Mesendoderm (in vitro differentiated cells): ENCODE measurements at regions not wholly inside any gene's neighbourhood (a gene's known extent, or its start where the extent isn't known, plus 50 kb on each side); places are given as distances from the start of the nearest gene placed in this dataset.
A peak's percentile ranks its signal among the peaks of the same experiment; 100 is the strongest.

ENCODE experiments used
- DNase-seq: peaks from one replicate; pipeline ENCODE4 v3.0.0; 2013
- H2AK5ac ChIP-seq: 2 replicates; pipeline ENCODE4 v1.6.1; 2013; ENCODE audit warnings: low read length, inconsistent platforms
- H2BK120ac ChIP-seq: 2 replicates; pipeline ENCODE4 v1.6.1; 2013; ENCODE audit warnings: low read depth, mild to moderate bottlenecking, low read length, moderate library complexity, mixed read lengths
- H2BK15ac ChIP-seq: replicated peaks from 2 replicates; pipeline ENCODE4 v1.6.1; 2013; ENCODE audit warnings: low read depth, mild to moderate bottlenecking, moderate library complexity
- H2BK5ac ChIP-seq: 2 replicates; pipeline ENCODE4 v1.6.1; 2013; ENCODE audit warnings: low read length, inconsistent platforms
- H3K18ac ChIP-seq: 2 replicates; pipeline ENCODE4 v1.6.1; 2013; ENCODE audit warnings: mild to moderate bottlenecking, low read length, mixed read lengths
- H3K23ac ChIP-seq: one replicate; pipeline ENCODE4 v1.6.1; 2013; ENCODE audit warnings: low read length
- H3K27ac ChIP-seq: 2 replicates; pipeline ENCODE4 v1.5.1; 2013; ENCODE audit warnings: low read depth, mild to moderate bottlenecking, inconsistent platforms, low read length, moderate library complexity
- H3K27me3 ChIP-seq: 2 replicates; pipeline ENCODE4 v1.6.1; 2013; ENCODE audit warnings: low read length, control low read depth, mild to moderate bottlenecking, inconsistent platforms; ENCODE audit not compliant: insufficient read depth, poor library complexity
- H3K36me3 ChIP-seq: 2 replicates; pipeline ENCODE4 v1.6.1; 2013; ENCODE audit warnings: low read length, inconsistent platforms; ENCODE audit not compliant: control insufficient read depth, insufficient read depth
- H3K4ac ChIP-seq: one replicate; pipeline ENCODE4 v1.6.1; 2013; ENCODE audit warnings: low read depth, mild to moderate bottlenecking, low read length, moderate library complexity
- H3K4me1 ChIP-seq: 2 replicates; pipeline ENCODE4 v1.6.1; 2013; ENCODE audit warnings: low read depth, low read length, inconsistent platforms; ENCODE audit not compliant: control insufficient read depth
- H3K4me2 ChIP-seq: 2 replicates; pipeline ENCODE4 v1.6.1; 2013; ENCODE audit warnings: low read length
- H3K4me3 ChIP-seq: 2 replicates; pipeline ENCODE4 v1.5.1; 2013; ENCODE audit warnings: mild to moderate bottlenecking, low read length
- H3K56ac ChIP-seq: one replicate; pipeline ENCODE4 v1.6.1; 2013; ENCODE audit warnings: low read length
- H3K79me1 ChIP-seq: 2 replicates; pipeline ENCODE4 v1.6.1; 2013; ENCODE audit warnings: low read length, inconsistent platforms
- H3K79me2 ChIP-seq: 2 replicates; pipeline ENCODE4 v1.6.1; 2013; ENCODE audit warnings: mild to moderate bottlenecking, low read length; ENCODE audit not compliant: control insufficient read depth, insufficient read depth
- H3K9ac ChIP-seq: 2 replicates; pipeline ENCODE4 v1.6.1; 2013; ENCODE audit warnings: low read length, inconsistent platforms
- H4K5ac ChIP-seq: one replicate; pipeline ENCODE4 v1.6.1; 2013; ENCODE audit warnings: low read length
- H4K8ac ChIP-seq: one replicate; pipeline ENCODE4 v1.6.1; 2013; ENCODE audit warnings: low read depth, mild to moderate bottlenecking, control low read depth, low read length, moderate library complexity
- WGBS: extraction: QIAGEN DNeasy Blood & Tissue Kit; methylation state at CpG from one replicate; pipeline ENCODE4 v1.1.7; 2013; ENCODE audit warnings: low lambda C conversion rate, missing lambda C conversion rate; ENCODE audit not compliant: insufficient coverage; ENCODE audit errors: extremely low coverage; 5-methylcytosine and 5-hydroxymethylcytosine counted together

- no peak overlapping the region for H4K8ac ChIP-seq
- no peak overlapping the region for H3K9ac ChIP-seq
- H2BK120ac ChIP-seq: no peak overlapping the region
- H3K79me1 ChIP-seq: no peaks in the 10 kb centered on the region
- H2AK5ac ChIP-seq: no peak overlapping the region
- no peak overlapping the region for H2BK5ac ChIP-seq
- H3K79me2 ChIP-seq: no peaks in the 10 kb centered on the region
- H3K23ac ChIP-seq: no peak overlapping the region
- no peak overlapping the region for H4K5ac ChIP-seq
- no peaks in the 10 kb centered on the region for H3K4me1 ChIP-seq
- no peak overlapping the region for H2BK15ac ChIP-seq
- no peak overlapping the region for H3K56ac ChIP-seq
- H3K27me3 ChIP-seq: no peaks in the 10 kb centered on the region
- DNase-seq: no peak
- no peak overlapping the region for H3K18ac ChIP-seq
- no peak overlapping the region for H3K27ac ChIP-seq
- no peak overlapping the region for H3K4me2 ChIP-seq
- no peak overlapping the region for H3K4me3 ChIP-seq
- H3K36me3 ChIP-seq: no peaks in the 10 kb centered on the region
- no peak overlapping the region for H3K4ac ChIP-seq
These were observed 234.3 kb downstream of the CALCRL start for GRCh38 chr2:187213798-187214197.

GRCh38 chr2:187210726-187211125 lies 237.3 kb downstream of the CALCRL start:
- no peak for DNase-seq
- Histone ChIP-seq H3K27ac (no peak overlapping the region), H3K79me2 (no peaks in the 10 kb centered on the region), H2BK5ac (no peak overlapping the region), H3K79me1 (no peaks in the 10 kb centered on the region), H3K56ac (no peak overlapping the region), H3K4me2 (no peak overlapping the region), H2BK15ac (no peak overlapping the region), H4K8ac (no peak overlapping the region), H3K36me3 (no peaks in the 10 kb centered on the region), H3K23ac (no peak overlapping the region), H3K9ac (no peak overlapping the region), H3K4me3 (no peak overlapping the region), H3K4me1 (no peaks in the 10 kb centered on the region), H2BK120ac (no peak overlapping the region), H3K18ac (no peak overlapping the region), H3K4ac (no peak overlapping the region), H4K5ac (no peak overlapping the region), H2AK5ac (no peak overlapping the region), H3K27me3 (no peaks in the 10 kb centered on the region)
- no CpG with 5 or more reads among the region's 3 CpGs for WGBS

- H3K4me2 ChIP-seq: no peak overlapping the region
- H3K18ac ChIP-seq: no peak overlapping the region
- no peak overlapping the region for H4K5ac ChIP-seq
- no peak overlapping the region for H4K8ac ChIP-seq
- no peaks in the 10 kb centered on the region for H3K4me1 ChIP-seq
- H3K23ac ChIP-seq: no peak overlapping the region
- no peak overlapping the region for H2BK5ac ChIP-seq
- no peak overlapping the region for H3K56ac ChIP-seq
- H2BK15ac ChIP-seq: no peak overlapping the region
- DNase-seq: no peak
- no peak overlapping the region for H2AK5ac ChIP-seq
- WGBS: no CpG with 5 or more reads among the region's 3 CpGs
- no peak overlapping the region for H2BK120ac ChIP-seq
- H3K27ac ChIP-seq: no peak overlapping the region
- H3K79me2 ChIP-seq: no peaks in the 10 kb centered on the region
- H3K4me3 ChIP-seq: no peak overlapping the region
- H3K79me1 ChIP-seq: no peaks in the 10 kb centered on the region
- H3K36me3 ChIP-seq: no peaks in the 10 kb centered on the region
- H3K27me3 ChIP-seq: no peaks in the 10 kb centered on the region
- H3K4ac ChIP-seq: no peak overlapping the region
- no peak overlapping the region for H3K9ac ChIP-seq
These were observed 239.8 kb downstream of the CALCRL start for GRCh38 chr2:187208199-187208785.

GRCh38 chr2:187207126-187207525 lies 240.9 kb downstream of the CALCRL start:
- Histone ChIP-seq H3K18ac (no peak overlapping the region), H3K23ac (no peak overlapping the region), H3K79me1 (no peaks in the 10 kb centered on the region), H3K36me3 (no peaks in the 10 kb centered on the region), H3K56ac (no peak overlapping the region), H2BK120ac (no peak overlapping the region), H2BK15ac (no peak overlapping the region), H2BK5ac (no peak overlapping the region), H3K79me2 (no peaks in the 10 kb centered on the region), H3K27ac (no peak overlapping the region), H4K5ac (no peak overlapping the region), H3K4me3 (no peak overlapping the region), H4K8ac (no peak overlapping the region), H3K4me1 (no peaks in the 10 kb centered on the region), H3K4me2 (no peak overlapping the region), H3K4ac (no peak overlapping the region), H2AK5ac (no peak overlapping the region), H3K27me3 (no peaks in the 10 kb centered on the region), H3K9ac (no peak overlapping the region)
- no peak for DNase-seq
- WGBS: 100% methylated on average over 1 of the region's 2 CpGs

GRCh38 chr2:187206471-187206870 lies 241.6 kb downstream of the CALCRL start:
- no peaks in the 10 kb centered on the region for H3K36me3 ChIP-seq
- H3K27me3 ChIP-seq: no peaks in the 10 kb centered on the region
- no peak overlapping the region for H3K18ac ChIP-seq
- H3K27ac ChIP-seq: no peak overlapping the region
- H2BK5ac ChIP-seq: no peak overlapping the region
- no peak overlapping the region for H2BK15ac ChIP-seq
- H3K23ac ChIP-seq: no peak overlapping the region
- H3K4me3 ChIP-seq: no peak overlapping the region
- no peaks in the 10 kb centered on the region for H3K79me2 ChIP-seq
- H3K4me1 ChIP-seq: no peaks in the 10 kb centered on the region
- DNase-seq: no peak
- H3K56ac ChIP-seq: no peak overlapping the region
- H3K4me2 ChIP-seq: no peak overlapping the region
- no peak overlapping the region for H3K4ac ChIP-seq
- no peak overlapping the region for H3K9ac ChIP-seq
- no CpG with 5 or more reads among the region's 1 CpG for WGBS
- no peak overlapping the region for H2AK5ac ChIP-seq
- H3K79me1 ChIP-seq: no peaks in the 10 kb centered on the region
- H4K8ac ChIP-seq: no peak overlapping the region
- H2BK120ac ChIP-seq: no peak overlapping the region
- no peak overlapping the region for H4K5ac ChIP-seq

- Histone ChIP-seq H3K27ac (no peak overlapping the region), H3K36me3 (no peaks in the 10 kb centered on the region), H3K79me1 (no peaks in the 10 kb centered on the region), H3K18ac (no peak overlapping the region), H4K5ac (no peak overlapping the region), H2BK5ac (no peak overlapping the region), H3K9ac (no peak overlapping the region), H3K4ac (no peak overlapping the region), H3K27me3 (no peaks in the 10 kb centered on the region), H2BK15ac (no peak overlapping the region), H3K79me2 (no peaks in the 10 kb centered on the region), H2AK5ac (no peak overlapping the region), H3K4me3 (no peak overlapping the region), H3K56ac (no peak overlapping the region), H4K8ac (no peak overlapping the region), H2BK120ac (no peak overlapping the region), H3K23ac (no peak overlapping the region), H3K4me2 (no peak overlapping the region), H3K4me1 (no peaks in the 10 kb centered on the region)
- DNase-seq: peak; percentile 19
- no CpG with 5 or more reads among the region's 4 CpGs for WGBS
These were observed 242.0 kb downstream of the CALCRL start for GRCh38 chr2:187206071-187206470.
